NCI-H446 (cell line): ENCODE measurements at regions not wholly inside any gene's neighbourhood (a gene's known extent, or its start where the extent isn't known, plus 50 kb on each side); places are given as distances from the start of the nearest gene placed in this dataset.

Experiments
- DNase-seq, 2 experiments: peaks; one replicate each; lab custom pipeline; 2025; lab: John Stamatoyannopoulos, UW

- DNase-seq, result peak in 1 of 2 experiments; percentile 10
Observed at GRCh38 chr11:113554526-113554925, 79.3 kb upstream of the DRD2 start.

- DNase-seq, result peak in 1 of 2 experiments; percentile 35
Observed at GRCh38 chr11:113553915-113554314, 78.7 kb upstream of the DRD2 start.

GRCh38 chr11:113553235-113553634 lies 78.0 kb upstream of the DRD2 start:
- no peak for DNase-seq

- no peak for DNase-seq
Observed at GRCh38 chr11:113552271-113552670, 77.1 kb upstream of the DRD2 start.

- no peak for DNase-seq
Observed at GRCh38 chr11:113551645-113552044, 76.4 kb upstream of the DRD2 start.

- no peak for DNase-seq
Observed at GRCh38 chr11:113549611-113550578, 74.7 kb upstream of the DRD2 start.

GRCh38 chr11:113549061-113549460 lies 73.9 kb upstream of the DRD2 start:
- DNase-seq, result no peak

GRCh38 chr11:113547739-113548138 lies 72.5 kb upstream of the DRD2 start:
- DNase-seq, result no peak

GRCh38 chr11:113546757-113547507 lies 71.7 kb upstream of the DRD2 start:
- DNase-seq, result no peak

GRCh38 chr11:113542420-113542819 lies 67.2 kb upstream of the DRD2 start:
- no peak for DNase-seq

- DNase-seq, result no peak
Observed at GRCh38 chr11:113540416-113541330, 65.5 kb upstream of the DRD2 start.

- no peak for DNase-seq
Observed at GRCh38 chr11:113538451-113539412, 63.5 kb upstream of the DRD2 start.

- DNase-seq, result no peak
Observed at GRCh38 chr11:113534625-113535024, 59.4 kb upstream of the DRD2 start.

GRCh38 chr11:113533425-113533698 lies 58.2 kb upstream of the DRD2 start:
- no peak for DNase-seq

GRCh38 chr11:113532697-113533424 lies 57.7 kb upstream of the DRD2 start:
- DNase-seq, result peak; percentile 51 to 87

GRCh38 chr11:113531575-113532451 lies 56.6 kb upstream of the DRD2 start:
- DNase-seq, result peak in 1 of 2 experiments; percentile 26

GRCh38 chr11:113531083-113531482 lies 55.9 kb upstream of the DRD2 start:
- DNase-seq, result no peak

GRCh38 chr11:113529606-113530005 lies 54.4 kb upstream of the DRD2 start:
- no peak for DNase-seq

GRCh38 chr11:113528982-113529381 lies 53.8 kb upstream of the DRD2 start:
- no peak for DNase-seq
